IMR-90 (cell line): ENCODE measurements at regions not wholly inside any gene's neighbourhood (a gene's known extent, or its start where the extent isn't known, plus 50 kb on each side); places are given as distances from the start of the nearest gene placed in this dataset.
A peak's percentile ranks its signal among the peaks of the same experiment; 100 is the strongest.

Experiments used
- ATAC-seq: fragments of 200-7000 bp; cut with Tn5 transposase; 2 replicates; pipeline ENCODE4 v1.9.1; 2020; ENCODE audit warnings: low read depth, mild to moderate bottlenecking, moderate library complexity
- BruUV-seq: library from RNA; stranded (reverse); fragments of 400-500 nt; replicated peaks from 2 replicates; lab custom pipeline; 2021; lab: Mats Ljungman, UMichigan
- CTCF ChIA-PET: fragments of 300-600 bp; formaldehyde crosslinking; extraction: SDS; loops from one replicate; lab custom pipeline; 2021; ENCODE audit warnings: antibody characterized with exemption; lab: Yijun Ruan, JAX
- POLR2A ChIA-PET: fragments of 300-600 bp; sonication (Branson Sonifier 250); formaldehyde crosslinking; loops from one replicate; lab custom pipeline; 2022; ENCODE audit warnings: antibody characterized with exemption; ENCODE audit not compliant: unreplicated experiment; lab: Charles Lee
- DNase-seq: peaks from one replicate; pipeline ENCODE4 v3.0.0; 2013
- H2AFZ ChIP-seq: replicated peaks from 2 replicates; pipeline ENCODE3; 2013; ENCODE audit warnings: low read length, mild to moderate bottlenecking; ENCODE audit not compliant: poor library complexity
- H2AK5ac ChIP-seq: 2 replicates; pipeline ENCODE4 v1.6.1; 2013; ENCODE audit warnings: low read depth, low read length, inconsistent platforms
- H2AK9ac ChIP-seq: replicated peaks from 2 replicates; pipeline ENCODE3; 2013; ENCODE audit warnings: mild to moderate bottlenecking, low read depth, low read length, moderate library complexity; ENCODE audit not compliant: poor library complexity
- H2BK120ac ChIP-seq: 2 replicates; pipeline ENCODE4 v1.6.1; 2013; ENCODE audit warnings: low read depth, low read length, inconsistent platforms
- H2BK15ac ChIP-seq: 3 replicates; pipeline ENCODE4 v1.6.1; 2013; ENCODE audit warnings: low read depth, low read length, inconsistent platforms
- H2BK20ac ChIP-seq: 2 replicates; pipeline ENCODE4 v1.6.1; 2013; ENCODE audit warnings: low read depth, mild to moderate bottlenecking, inconsistent platforms, low read length, moderate library complexity
- H2BK5ac ChIP-seq: 2 replicates; pipeline ENCODE4 v1.6.1; 2013; ENCODE audit warnings: mild to moderate bottlenecking, low read depth, low read length, inconsistent platforms; ENCODE audit not compliant: poor library complexity, severe bottlenecking
- H3K14ac ChIP-seq: replicated peaks from 2 replicates; pipeline ENCODE4 v1.6.1; 2013; ENCODE audit warnings: low read depth, low read length, inconsistent platforms
- H3K18ac ChIP-seq: 2 replicates; pipeline ENCODE4 v1.6.1; 2013; ENCODE audit warnings: low read depth, low read length, control low read depth
- H3K23ac ChIP-seq: 2 replicates; pipeline ENCODE4 v1.6.1; 2013; ENCODE audit warnings: low read depth, low read length, inconsistent platforms
- H3K27ac ChIP-seq: 2 replicates; pipeline ENCODE4 v1.5.1; 2013; ENCODE audit warnings: mild to moderate bottlenecking, control low read depth, low read length; ENCODE audit not compliant: insufficient read depth
- H3K27me3 ChIP-seq: 2 replicates; pipeline ENCODE4 v1.6.1; 2013; ENCODE audit warnings: low read length; ENCODE audit not compliant: control insufficient read depth, insufficient read depth
- H3K36me3 ChIP-seq: 2 replicates; pipeline ENCODE4 v1.6.1; 2013; ENCODE audit warnings: low read length, mixed read lengths; ENCODE audit not compliant: control insufficient read depth, insufficient read depth
- H3K4ac ChIP-seq: 2 replicates; pipeline ENCODE4 v1.6.1; 2013; ENCODE audit warnings: low read depth, low read length, inconsistent platforms
- H3K4me1 ChIP-seq: 2 replicates; pipeline ENCODE4 v1.6.1; 2013; ENCODE audit warnings: low read length, mixed read lengths; ENCODE audit not compliant: control insufficient read depth, insufficient read depth
- H3K4me2 ChIP-seq: 2 replicates; pipeline ENCODE4 v1.6.1; 2013; ENCODE audit warnings: low read depth, mild to moderate bottlenecking, control low read depth, low read length, moderate library complexity
- H3K4me3 ChIP-seq: 2 replicates; pipeline ENCODE4 v1.5.1; 2013; ENCODE audit warnings: low read depth, mild to moderate bottlenecking, control low read depth, low read length, moderate library complexity; ENCODE audit not compliant: insufficient read depth
- H3K56ac ChIP-seq: 2 replicates; pipeline ENCODE4 v1.6.1; 2013; ENCODE audit warnings: low read length, inconsistent platforms; ENCODE audit not compliant: insufficient read depth; ENCODE audit errors: extremely low read depth
- H3K79me1 ChIP-seq, 2 experiments: 2 replicates each; pipeline ENCODE4 v1.6.1; 2013; ENCODE audit warnings: low read length in 2 of 2, inconsistent platforms in 1 of 2, low read depth in 1 of 2
- H3K9ac ChIP-seq: 2 replicates; pipeline ENCODE4 v1.6.1; 2013; ENCODE audit warnings: low read depth, low read length, control low read depth
- H3K9me1 ChIP-seq: 2 replicates; pipeline ENCODE4 v1.6.1; 2013; ENCODE audit warnings: low read length, inconsistent platforms; ENCODE audit not compliant: insufficient read depth
- H3K9me3 ChIP-seq: 2 replicates; pipeline ENCODE4 v1.6.1; 2013; ENCODE audit warnings: low read length; ENCODE audit not compliant: control insufficient read depth, insufficient read depth
- H4K20me1 ChIP-seq: 2 replicates; pipeline ENCODE4 v1.6.1; 2013; ENCODE audit warnings: low read length, inconsistent platforms; ENCODE audit not compliant: insufficient read depth
- H4K5ac ChIP-seq: 2 replicates; pipeline ENCODE4 v1.6.1; 2013; ENCODE audit warnings: mild to moderate bottlenecking, low read depth, low read length, control low read depth
- H4K8ac ChIP-seq, 2 experiments: 2 replicates each; pipeline ENCODE4 v1.6.1; 2013; ENCODE audit warnings: low read depth in 2 of 2, low read length in 2 of 2, control low read depth in 1 of 2, inconsistent platforms in 1 of 2
- H4K91ac ChIP-seq: 2 replicates; pipeline ENCODE4 v1.6.1; 2013; ENCODE audit warnings: low read depth, low read length, inconsistent platforms; ENCODE audit not compliant: insufficient read depth
- FOS ChIP-seq: fragments of 150-350 bp; IDR thresholded peaks from 2 replicates; pipeline ENCODE4 v1.6.1; 2016; ENCODE audit warnings: low read depth, low read length
- MXI1 ChIP-seq: IDR thresholded peaks from 2 replicates; pipeline ENCODE4 v1.6.1; 2012; ENCODE audit warnings: low read depth, mild to moderate bottlenecking, low read length, moderate library complexity, borderline replicate concordance
- NFE2L2 ChIP-seq: fragments of 150-350 bp; IDR thresholded peaks from 2 replicates; pipeline ENCODE4 v1.6.1; 2016; ENCODE audit warnings: low read depth, mild to moderate bottlenecking, low read length
- RAD21 ChIP-seq: IDR thresholded peaks from 2 replicates; pipeline ENCODE4 v1.6.1; 2012; ENCODE audit warnings: low read length, improper control_type of control experiment
- SMC3 ChIP-seq: fragments of 150-350 bp; IDR thresholded peaks from 2 replicates; pipeline ENCODE4 v1.6.1; 2016; ENCODE audit warnings: low read depth, mild to moderate bottlenecking, antibody characterized with exemption, low read length, moderate library complexity
- WGBS, 2 experiments: methylation state at CpG; one replicate each; pipeline versions ENCODE4 v1.1.5 to v1.1.7; 2013; ENCODE audit warnings: missing lambda C conversion rate in 2 of 2; ENCODE audit not compliant: insufficient read length in 1 of 2; ENCODE audit errors: extremely low coverage in 2 of 2; 5-methylcytosine and 5-hydroxymethylcytosine counted together
- dilution Hi-C: fragments of 300-500 bp; cut with HindIII; formaldehyde crosslinking; loops from one replicate; pipeline ENCODE4 v1.14.3; 2018; ENCODE audit warnings: low sequenced_read_pairs; ENCODE audit not compliant: unreplicated experiment
- in situ Hi-C: fragments of 300-500 bp; cut with MboI; formaldehyde crosslinking; loops from 3 replicates; pipeline ENCODE4 v1.14.3; 2019; ENCODE audit warnings: low sequenced_read_pairs, inconsistent platforms, mixed read lengths
- intact Hi-C: fragments of 100-400 bp; cut with micrococcal nuclease; formaldehyde crosslinking; loops from 2 replicates; pipeline ENCODE4 v1.10.0; 2022
- TF ChIP-seq, protein P1 (sequence below): fragments of 150-350 bp; IDR thresholded peaks from 2 replicates; pipeline ENCODE4 v1.6.1; 2017; ENCODE audit warnings: mild to moderate bottlenecking, antibody characterized with exemption, low read length, low read depth

GRCh38 chr11:24043842-24044241, 453.0 kb upstream of the LUZP2 start:
- no peak overlapping the region for H3K18ac ChIP-seq
- ChIA-PET CTCF (no interaction called here), POLR2A (no interaction called here)
- ATAC-seq (no peak), DNase-seq (no peak)
- no peak for TF ChIP-seq MXI1
- TF ChIP-seq, protein P1, sequence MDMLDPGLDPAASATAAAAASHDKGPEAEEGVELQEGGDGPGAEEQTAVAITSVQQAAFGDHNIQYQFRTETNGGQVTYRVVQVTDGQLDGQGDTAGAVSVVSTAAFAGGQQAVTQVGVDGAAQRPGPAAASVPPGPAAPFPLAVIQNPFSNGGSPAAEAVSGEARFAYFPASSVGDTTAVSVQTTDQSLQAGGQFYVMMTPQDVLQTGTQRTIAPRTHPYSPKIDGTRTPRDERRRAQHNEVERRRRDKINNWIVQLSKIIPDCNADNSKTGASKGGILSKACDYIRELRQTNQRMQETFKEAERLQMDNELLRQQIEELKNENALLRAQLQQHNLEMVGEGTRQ, result no peak
- no peak for TF ChIP-seq FOS
- TF ChIP-seq SMC3, result no peak
- TF ChIP-seq NFE2L2, result no peak
- no peak for TF ChIP-seq RAD21
- H3K4me2 ChIP-seq, result no peak overlapping the region
- no peak overlapping the region for H4K5ac ChIP-seq
- no peak overlapping the region for H4K91ac ChIP-seq
- H3K27ac ChIP-seq, result no peak overlapping the region
- no peak overlapping the region for H3K4me3 ChIP-seq
- H2AK5ac ChIP-seq, result no peak overlapping the region
- H2BK120ac ChIP-seq, result 0 out of 2 replicates have a peak overlapping the region, but pooled peaks have one; percentile 8
- 0 out of 2 replicates have a peak overlapping the region, but pooled peaks have one; percentile 43 for H2BK20ac ChIP-seq
- no peaks in the 10 kb centered on the region for H3K9me1 ChIP-seq
- peak overlapping the region; percentile 49 for H2AFZ ChIP-seq
- no peak overlapping the region for H2BK5ac ChIP-seq
- no peaks in the 10 kb centered on the region for H4K20me1 ChIP-seq
- no peak overlapping the region for H3K56ac ChIP-seq
- peak overlapping the region; percentile 57; the same call in 1 of the 2 replicates for H3K14ac ChIP-seq
- no CpG with 5 or more reads among the region's 3 CpGs for WGBS, 2 experiments
- H3K4ac ChIP-seq, result no peak overlapping the region
- H4K8ac ChIP-seq, result no peak overlapping the region
- H3K79me1 ChIP-seq, result no peaks in the 10 kb centered on the region
- BruUV-seq, result no TSS peak
- intact Hi-C loops, result no loop called here
- H2AK9ac ChIP-seq, result no peak overlapping the region
- dilution Hi-C loops, result no loop called here
- in situ Hi-C loops, result no loop called here
- no peaks in the 10 kb centered on the region for H3K27me3 ChIP-seq
- no peaks in the 10 kb centered on the region for H3K4me1 ChIP-seq
- no peak overlapping the region for H3K23ac ChIP-seq
- no peak overlapping the region for H2BK15ac ChIP-seq
- H3K9me3 ChIP-seq, result peaks cover 6% of the 10 kb centered on the region
- H3K9ac ChIP-seq, result no peak overlapping the region
- no peaks in the 10 kb centered on the region for H3K36me3 ChIP-seq
